ENCODE measurements at regions not wholly inside any gene's neighbourhood (a gene's known extent, or its start where the extent isn't known, plus 50 kb on each side); places are given as distances from the start of the nearest gene placed in this dataset.

DNA sequence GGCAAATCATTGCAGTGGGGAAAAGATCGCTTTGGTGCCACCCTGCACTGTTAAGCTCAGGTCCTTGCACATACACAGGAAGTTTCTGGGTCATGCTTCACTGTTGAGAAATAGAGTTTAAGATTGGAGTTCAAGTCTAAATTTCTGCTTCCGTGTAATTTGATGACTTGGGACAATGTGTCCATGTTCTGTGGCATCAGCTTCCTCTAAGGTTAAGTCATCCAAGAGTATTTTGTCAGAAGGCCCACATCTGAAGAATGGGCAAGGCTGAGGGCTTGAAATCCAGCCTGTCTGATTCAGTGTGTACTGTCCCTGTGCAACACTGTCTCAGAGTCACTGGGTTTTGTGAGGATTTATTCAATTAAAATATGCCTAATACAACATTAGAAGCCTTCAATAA, 880.7 kb downstream of the SUCLG1 start:
- H3K4me3 Mint-ChIP-seq, result no peak overlapping the region
- ATAC-seq (ENCODE audit: poor library complexity), result no peak
- no peak overlapping the region for H3K4me3 ChIP-seq (ENCODE audit: low read length)

DNA sequence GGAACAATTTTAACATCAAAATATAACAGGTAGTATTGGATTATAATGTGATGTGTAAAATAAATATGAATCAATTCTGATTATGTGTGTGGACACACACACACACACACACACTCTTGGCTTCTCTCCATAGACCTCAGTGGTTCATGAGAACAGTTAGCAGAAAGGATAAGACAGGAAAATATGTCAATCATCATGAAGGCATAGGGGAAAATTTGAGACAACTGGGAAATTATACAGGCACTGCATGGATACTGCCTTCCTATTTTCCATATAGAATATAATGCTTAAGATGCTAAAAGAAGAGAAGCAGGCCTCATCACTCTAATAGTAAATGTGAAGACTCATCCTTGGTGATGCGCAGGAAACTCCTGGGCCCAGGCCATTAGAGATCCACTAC, 884.5 kb downstream of the SUCLG1 start:
- no peaks in the 10 kb centered on the region for H3K4me1 Mint-ChIP-seq (ENCODE audit: low read depth)
- DNase-seq (no peak), ATAC-seq (ENCODE audit: poor library complexity) (no peak)
- Histone ChIP-seq H3K27me3 (ENCODE audit: control insufficient read depth in 1 of 2, insufficient read depth in 2 of 2, low read length in 2 of 2) (no peaks in the 10 kb centered on the region), H3K36me3 (ENCODE audit: insufficient read depth, low read length) (no peaks in the 10 kb centered on the region), H3K9me3 (ENCODE audit: control insufficient read depth in 1 of 2, insufficient read depth in 1 of 2, low read length in 2 of 2) (no peaks in the 10 kb centered on the region), H3K27ac (ENCODE audit: low read depth in 1 of 2, low read length in 2 of 2) (no peak overlapping the region), H3K4me3 (ENCODE audit: low read length) (no peak overlapping the region), H3K4me1 (ENCODE audit: insufficient read depth, low read length) (no peaks in the 10 kb centered on the region)
- no peaks in the 10 kb centered on the region for H3K36me3 Mint-ChIP-seq (ENCODE audit: low read depth)
- no peak overlapping the region for H3K27ac Mint-ChIP-seq
- CTCF ChIA-PET, result no interaction called here
- TF ChIP-seq, protein P1, sequence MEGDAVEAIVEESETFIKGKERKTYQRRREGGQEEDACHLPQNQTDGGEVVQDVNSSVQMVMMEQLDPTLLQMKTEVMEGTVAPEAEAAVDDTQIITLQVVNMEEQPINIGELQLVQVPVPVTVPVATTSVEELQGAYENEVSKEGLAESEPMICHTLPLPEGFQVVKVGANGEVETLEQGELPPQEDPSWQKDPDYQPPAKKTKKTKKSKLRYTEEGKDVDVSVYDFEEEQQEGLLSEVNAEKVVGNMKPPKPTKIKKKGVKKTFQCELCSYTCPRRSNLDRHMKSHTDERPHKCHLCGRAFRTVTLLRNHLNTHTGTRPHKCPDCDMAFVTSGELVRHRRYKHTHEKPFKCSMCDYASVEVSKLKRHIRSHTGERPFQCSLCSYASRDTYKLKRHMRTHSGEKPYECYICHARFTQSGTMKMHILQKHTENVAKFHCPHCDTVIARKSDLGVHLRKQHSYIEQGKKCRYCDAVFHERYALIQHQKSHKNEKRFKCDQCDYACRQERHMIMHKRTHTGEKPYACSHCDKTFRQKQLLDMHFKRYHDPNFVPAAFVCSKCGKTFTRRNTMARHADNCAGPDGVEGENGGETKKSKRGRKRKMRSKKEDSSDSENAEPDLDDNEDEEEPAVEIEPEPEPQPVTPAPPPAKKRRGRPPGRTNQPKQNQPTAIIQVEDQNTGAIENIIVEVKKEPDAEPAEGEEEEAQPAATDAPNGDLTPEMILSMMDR (IDR thresholded peaks at IDR 0.05), result no peak
- POLR2A ChIA-PET, result no interaction called here
- intact Hi-C loops (cut with DNase I, micrococcal nuclease), result no loop called here
- no peak overlapping the region for H3K4me3 Mint-ChIP-seq
- no peaks in the 10 kb centered on the region for H3K27me3 Mint-ChIP-seq
- H3K9me3 Mint-ChIP-seq, result no peaks in the 10 kb centered on the region

More for the DNA sequence above, 880.7 kb downstream of the SUCLG1 start:
- H3K9me3 ChIP-seq (ENCODE audit: control insufficient read depth in 1 of 2, insufficient read depth in 1 of 2, low read length in 2 of 2), result no peaks in the 10 kb centered on the region
- no peaks in the 10 kb centered on the region for H3K36me3 ChIP-seq (ENCODE audit: insufficient read depth, low read length)
- no peak overlapping the region for H3K27ac ChIP-seq (ENCODE audit: low read depth in 1 of 2, low read length in 2 of 2)
- ChIA-PET POLR2A (no interaction called here), CTCF (no interaction called here)
- DNase-seq, result no peak
- intact Hi-C loops (cut with DNase I, micrococcal nuclease), result no loop called here
- Mint-ChIP-seq H3K27me3 (no peaks in the 10 kb centered on the region), H3K36me3 (ENCODE audit: low read depth) (no peaks in the 10 kb centered on the region), H3K4me1 (ENCODE audit: low read depth) (no peaks in the 10 kb centered on the region), H3K9me3 (no peaks in the 10 kb centered on the region), H3K27ac (no peak overlapping the region)
- H3K4me1 ChIP-seq (ENCODE audit: insufficient read depth, low read length), result no peaks in the 10 kb centered on the region
- H3K27me3 ChIP-seq (ENCODE audit: control insufficient read depth in 1 of 2, insufficient read depth in 2 of 2, low read length in 2 of 2), result no peaks in the 10 kb centered on the region
- TF ChIP-seq, protein P1 (IDR thresholded peaks at IDR 0.05), result no peak

GRCh38 chr2:83573060-83573459, 886.0 kb downstream of the SUCLG1 start:
- ChIA-PET POLR2A (no interaction called here), CTCF (no interaction called here)
- no peak for DNase-seq
- no peaks in the 10 kb centered on the region for H3K4me1 ChIP-seq (ENCODE audit: insufficient read depth, low read length)
- no peak overlapping the region for H3K4me3 Mint-ChIP-seq
- TF ChIP-seq, protein P1 (IDR thresholded peaks at IDR 0.05), result no peak
- no peaks in the 10 kb centered on the region for H3K27me3 ChIP-seq (ENCODE audit: control insufficient read depth in 1 of 2, insufficient read depth in 2 of 2, low read length in 2 of 2)
- no peak overlapping the region for H3K27ac Mint-ChIP-seq
- no peak overlapping the region for H3K27ac ChIP-seq (ENCODE audit: low read depth in 1 of 2, low read length in 2 of 2)
- intact Hi-C loops (cut with DNase I, micrococcal nuclease), result no loop called here
- H3K9me3 ChIP-seq (ENCODE audit: control insufficient read depth in 1 of 2, insufficient read depth in 1 of 2, low read length in 2 of 2), result no peaks in the 10 kb centered on the region
- H3K27me3 Mint-ChIP-seq, result no peaks in the 10 kb centered on the region
- H3K9me3 Mint-ChIP-seq, result no peaks in the 10 kb centered on the region
- H3K4me1 Mint-ChIP-seq (ENCODE audit: low read depth), result no peaks in the 10 kb centered on the region
- ATAC-seq (ENCODE audit: poor library complexity), result no peak
- no peaks in the 10 kb centered on the region for H3K36me3 Mint-ChIP-seq (ENCODE audit: low read depth)
- no peaks in the 10 kb centered on the region for H3K36me3 ChIP-seq (ENCODE audit: insufficient read depth, low read length)
- no peak overlapping the region for H3K4me3 ChIP-seq (ENCODE audit: low read length)
